ENCODE measurements at regions not wholly inside any gene's neighbourhood (a gene's known extent, or its start where the extent isn't known, plus 50 kb on each side); places are given as distances from the start of the nearest gene placed in this dataset.

DNA sequence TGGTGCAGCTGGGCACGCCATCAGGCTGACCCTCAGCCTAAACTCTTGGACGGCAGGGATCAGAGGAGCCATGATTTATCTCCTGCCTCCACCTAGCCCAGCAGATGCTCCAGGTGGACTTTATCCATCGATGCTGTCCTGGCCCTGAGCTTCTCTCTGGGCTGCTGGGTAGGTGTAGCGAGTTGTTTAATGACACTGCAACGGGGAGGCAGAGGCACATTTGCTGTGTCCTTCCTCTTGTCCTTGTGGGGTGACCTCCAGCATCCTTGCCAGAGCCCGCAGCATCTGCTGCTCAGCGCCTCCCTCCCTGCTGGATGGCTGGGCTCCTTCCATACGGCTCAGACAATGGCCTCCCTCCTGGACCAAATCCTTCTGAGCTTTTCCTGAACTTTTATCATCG is 103.1 kb upstream of the IRX4 start:
- intact Hi-C loops (cut with micrococcal nuclease) = no loop called here
- H3K36me3 ChIP-seq (ENCODE audit: control insufficient read depth in 2 of 2, extremely low read depth in 1 of 2, insufficient read depth in 2 of 2, low read length in 2 of 2) = no peaks in the 10 kb centered on the region
- no peak for TF ChIP-seq POLR2A (IDR thresholded peaks at IDR 0.05; ENCODE audit: low read depth, low read length)
- no peak for TF ChIP-seq MYC (IDR thresholded peaks at IDR 0.05; ENCODE audit: low read depth, low read length)
- no peak for TF ChIP-seq POLR2AphosphoS5 (IDR thresholded peaks at IDR 0.05; ENCODE audit: insufficient read depth, low read depth, low read length)
- TF ChIP-seq, protein P1, sequence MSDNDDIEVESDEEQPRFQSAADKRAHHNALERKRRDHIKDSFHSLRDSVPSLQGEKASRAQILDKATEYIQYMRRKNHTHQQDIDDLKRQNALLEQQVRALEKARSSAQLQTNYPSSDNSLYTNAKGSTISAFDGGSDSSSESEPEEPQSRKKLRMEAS (IDR thresholded peaks at IDR 0.05; ENCODE audit: insufficient read depth, insufficient read length) = no peak
- H3K9me1 ChIP-seq (replicated peaks; ENCODE audit: control insufficient read depth, extremely low read depth, insufficient read depth, low read length) = no peaks in the 10 kb centered on the region
- H4K20me1 ChIP-seq (replicated peaks; ENCODE audit: control insufficient read depth, extremely low read depth, insufficient read depth, low read length) = no peaks in the 10 kb centered on the region
- CTCF ChIA-PET = no interaction called here
- dilution Hi-C loops (cut with MboI; ENCODE audit: extremely low pct_ligation_motif_present, low sequenced_read_pairs) = no loop called here
- no peak overlapping the region for H3K4me2 ChIP-seq (ENCODE audit: insufficient read depth, low read length)
- no peak overlapping the region for H3K9ac ChIP-seq (replicated peaks; ENCODE audit: extremely low read depth, insufficient read depth, low read length)
- H3K4me3 ChIP-seq (replicated peaks in 1 of 3; ENCODE audit: insufficient read depth in 1 of 3, low read depth in 1 of 3, low read length in 3 of 3) = no peak overlapping the region
- H3K27me3 ChIP-seq (ENCODE audit: control insufficient read depth in 2 of 2, insufficient read depth in 2 of 2, low read length in 2 of 2) = no peaks in the 10 kb centered on the region
- no TSS peak for BruUV-seq (replicated peaks)
- POLR2A ChIA-PET = no interaction called here
- no peaks in the 10 kb centered on the region for H3K9me3 ChIP-seq (replicated peaks; ENCODE audit: control insufficient read depth, insufficient read depth, low read length)
- H3K4me1 ChIP-seq (ENCODE audit: control insufficient read depth, extremely low read depth, insufficient read depth, low read length) = no peaks in the 10 kb centered on the region
- H3K27ac ChIP-seq (ENCODE audit: insufficient read depth, low read depth, low read length) = no peak overlapping the region
- DNase-seq (ENCODE audit: low read depth, low spot score) (no peak), FAIRE-seq (no peak)
- H2AFZ ChIP-seq (ENCODE audit: low read depth, low read length) = no peak overlapping the region
- no peaks in the 10 kb centered on the region for H3K79me2 ChIP-seq (ENCODE audit: control insufficient read depth, insufficient read depth, low read length)

DNA sequence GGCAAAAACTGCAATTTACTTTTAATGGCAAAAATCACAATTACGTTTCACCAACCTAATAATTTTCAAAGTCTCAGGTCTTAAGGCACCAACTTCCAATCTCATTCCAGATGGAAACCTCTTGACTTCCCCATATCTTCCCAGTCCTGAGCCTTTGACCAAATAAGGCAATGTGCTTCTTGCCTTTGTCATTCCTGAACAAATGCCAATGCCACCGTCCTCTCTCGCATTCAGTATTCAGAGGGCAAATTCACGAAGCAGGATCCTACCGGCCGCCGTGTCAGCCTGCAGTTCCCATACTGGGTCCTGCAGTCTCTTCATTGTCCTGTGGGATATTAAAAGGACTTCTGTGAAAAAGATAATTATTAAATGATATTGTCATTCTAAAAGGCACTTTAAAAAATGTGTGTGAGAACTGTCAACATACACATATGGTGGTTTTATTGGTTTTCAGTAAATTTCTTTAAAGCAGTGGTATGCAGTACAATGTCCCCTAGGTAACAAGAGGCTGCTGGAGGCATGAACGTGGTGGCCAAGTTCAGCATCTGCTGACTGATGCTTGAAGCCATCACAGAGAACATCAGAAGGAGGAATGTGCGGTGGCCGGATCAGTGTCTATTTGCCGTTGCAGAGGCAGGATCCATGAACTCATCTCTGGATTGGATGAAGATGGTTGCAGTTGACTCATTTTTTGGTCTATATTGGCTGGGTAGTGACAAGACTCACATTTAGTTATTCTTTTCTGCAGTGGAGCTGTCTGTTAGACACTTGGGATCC is 101.4 kb upstream of the IRX4 start:
- no peaks in the 10 kb centered on the region for H3K36me3 ChIP-seq (ENCODE audit: control insufficient read depth in 2 of 2, extremely low read depth in 1 of 2, insufficient read depth in 2 of 2, low read length in 2 of 2)
- no peak overlapping the region for H2AFZ ChIP-seq (ENCODE audit: low read depth, low read length)
- H3K27ac ChIP-seq (ENCODE audit: insufficient read depth, low read depth, low read length) = no peak overlapping the region
- DNase-seq (ENCODE audit: low read depth, low spot score) (no peak), FAIRE-seq (no peak)
- BruUV-seq (replicated peaks) = no TSS peak
- H4K20me1 ChIP-seq (replicated peaks; ENCODE audit: control insufficient read depth, extremely low read depth, insufficient read depth, low read length) = no peaks in the 10 kb centered on the region
- no peaks in the 10 kb centered on the region for H3K27me3 ChIP-seq (ENCODE audit: control insufficient read depth in 2 of 2, insufficient read depth in 2 of 2, low read length in 2 of 2)
- H3K4me2 ChIP-seq (ENCODE audit: insufficient read depth, low read length) = no peak overlapping the region
- intact Hi-C loops (cut with micrococcal nuclease) (no loop called here), dilution Hi-C loops (cut with MboI; ENCODE audit: extremely low pct_ligation_motif_present, low sequenced_read_pairs) (no loop called here)
- TF ChIP-seq JUN (IDR thresholded peaks at IDR 0.05; ENCODE audit: borderline replicate concordance, insufficient read depth, insufficient read length, low read depth) (no peak), POLR2AphosphoS5 (IDR thresholded peaks at IDR 0.05; ENCODE audit: insufficient read depth, low read depth, low read length) (no peak), MYC (IDR thresholded peaks at IDR 0.05; ENCODE audit: low read depth, low read length) (no peak), POLR2A (IDR thresholded peaks at IDR 0.05; ENCODE audit: low read depth, low read length) (no peak), EZH2 (IDR thresholded peaks at IDR 0.05; ENCODE audit: borderline replicate concordance, low read depth, low read length, severe bottlenecking) (no peak), GATA2 (IDR thresholded peaks at IDR 0.05; ENCODE audit: insufficient read depth, insufficient read length, low read depth, low read length) (no peak), FOS (IDR thresholded peaks at IDR 0.05; ENCODE audit: borderline replicate concordance, insufficient read depth, low read length) (no peak)
- TF ChIP-seq, protein P2, sequence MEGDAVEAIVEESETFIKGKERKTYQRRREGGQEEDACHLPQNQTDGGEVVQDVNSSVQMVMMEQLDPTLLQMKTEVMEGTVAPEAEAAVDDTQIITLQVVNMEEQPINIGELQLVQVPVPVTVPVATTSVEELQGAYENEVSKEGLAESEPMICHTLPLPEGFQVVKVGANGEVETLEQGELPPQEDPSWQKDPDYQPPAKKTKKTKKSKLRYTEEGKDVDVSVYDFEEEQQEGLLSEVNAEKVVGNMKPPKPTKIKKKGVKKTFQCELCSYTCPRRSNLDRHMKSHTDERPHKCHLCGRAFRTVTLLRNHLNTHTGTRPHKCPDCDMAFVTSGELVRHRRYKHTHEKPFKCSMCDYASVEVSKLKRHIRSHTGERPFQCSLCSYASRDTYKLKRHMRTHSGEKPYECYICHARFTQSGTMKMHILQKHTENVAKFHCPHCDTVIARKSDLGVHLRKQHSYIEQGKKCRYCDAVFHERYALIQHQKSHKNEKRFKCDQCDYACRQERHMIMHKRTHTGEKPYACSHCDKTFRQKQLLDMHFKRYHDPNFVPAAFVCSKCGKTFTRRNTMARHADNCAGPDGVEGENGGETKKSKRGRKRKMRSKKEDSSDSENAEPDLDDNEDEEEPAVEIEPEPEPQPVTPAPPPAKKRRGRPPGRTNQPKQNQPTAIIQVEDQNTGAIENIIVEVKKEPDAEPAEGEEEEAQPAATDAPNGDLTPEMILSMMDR (IDR thresholded peaks at IDR 0.05; ENCODE audit: extremely low read depth in 1 of 2, insufficient read depth in 1 of 2, low read depth in 1 of 2, low read length in 2 of 2) = no peak
- TF ChIP-seq, protein P1 (IDR thresholded peaks at IDR 0.05; ENCODE audit: insufficient read depth, insufficient read length) = no peak
- H3K9me1 ChIP-seq (replicated peaks; ENCODE audit: control insufficient read depth, extremely low read depth, insufficient read depth, low read length) = no peaks in the 10 kb centered on the region
- ChIA-PET CTCF (no interaction called here), POLR2A (no interaction called here)
- no peak overlapping the region for H3K9ac ChIP-seq (replicated peaks; ENCODE audit: extremely low read depth, insufficient read depth, low read length)
- H3K79me2 ChIP-seq (ENCODE audit: control insufficient read depth, insufficient read depth, low read length) = no peaks in the 10 kb centered on the region
- no peaks in the 10 kb centered on the region for H3K4me1 ChIP-seq (ENCODE audit: control insufficient read depth, extremely low read depth, insufficient read depth, low read length)
- no peaks in the 10 kb centered on the region for H3K9me3 ChIP-seq (replicated peaks; ENCODE audit: control insufficient read depth, insufficient read depth, low read length)
- H3K4me3 ChIP-seq (replicated peaks in 1 of 3; ENCODE audit: insufficient read depth in 1 of 3, low read depth in 1 of 3, low read length in 3 of 3) = no peak overlapping the region

All from endothelial cell of umbilical vein (primary cell).